ENCODE measurements at regions not wholly inside any gene's neighbourhood (a gene's known extent, or its start where the extent isn't known, plus 50 kb on each side); places are given as distances from the start of the nearest gene placed in this dataset.
A peak's percentile ranks its signal among the peaks of the same experiment; 100 is the strongest.

GRCh38 chr1:221309723-221310122 is 430.5 kb downstream of the HLX start:
- DNase-seq, result peak in 1 of 2 experiments; percentile 42

- DNase-seq, result peak; percentile 89 to 95
These were observed 430.9 kb downstream of the HLX start for GRCh38 chr1:221310180-221310579.

- peak in 1 of 2 experiments; percentile 41 for DNase-seq
These were observed 426.6 kb downstream of the DUSP10 start for GRCh38 chr1:221315330-221315729.

- no peak for DNase-seq
These were observed 425.3 kb downstream of the DUSP10 start for GRCh38 chr1:221316491-221317056.

- DNase-seq, result no peak
These were observed 424.4 kb downstream of the DUSP10 start for GRCh38 chr1:221317537-221317936.

GRCh38 chr1:221327954-221328353 is 413.9 kb downstream of the DUSP10 start:
- peak; percentile 44 to 91 for DNase-seq

GRCh38 chr1:221328371-221328770 is 413.5 kb downstream of the DUSP10 start:
- DNase-seq, result no peak

- no peak for DNase-seq
These were observed 410.4 kb downstream of the DUSP10 start for GRCh38 chr1:221331273-221332183.

GRCh38 chr1:221334062-221334461 is 407.8 kb downstream of the DUSP10 start:
- no peak for DNase-seq

- DNase-seq, result no peak
These were observed 406.5 kb downstream of the DUSP10 start for GRCh38 chr1:221335161-221336101.

- DNase-seq, result no peak
These were observed 405.8 kb downstream of the DUSP10 start for GRCh38 chr1:221336126-221336525.

- DNase-seq, result no peak
These were observed 404.8 kb downstream of the DUSP10 start for GRCh38 chr1:221337106-221337505.

GRCh38 chr1:221343136-221343535 is 398.8 kb downstream of the DUSP10 start:
- peak in 1 of 2 experiments; percentile 39 for DNase-seq

- no peak for DNase-seq
These were observed 398.3 kb downstream of the DUSP10 start for GRCh38 chr1:221343607-221344006.

- DNase-seq, result no peak
These were observed 397.2 kb downstream of the DUSP10 start for GRCh38 chr1:221344693-221345092.

GRCh38 chr1:221347706-221348105 is 394.2 kb downstream of the DUSP10 start:
- no peak for DNase-seq

GRCh38 chr1:221350091-221350490 is 391.8 kb downstream of the DUSP10 start:
- no peak for DNase-seq

- DNase-seq, result no peak
These were observed 385.2 kb downstream of the DUSP10 start for GRCh38 chr1:221356693-221357092.

GRCh38 chr1:221363039-221363438 is 378.9 kb downstream of the DUSP10 start:
- no peak for DNase-seq

- no peak for DNase-seq
These were observed 375.3 kb downstream of the DUSP10 start for GRCh38 chr1:221366495-221367110.

- DNase-seq, result no peak
These were observed 370.2 kb downstream of the DUSP10 start for GRCh38 chr1:221371705-221372104.

- no peak for DNase-seq
These were observed 368.1 kb downstream of the DUSP10 start for GRCh38 chr1:221373795-221374194.

- no peak for DNase-seq
These were observed 365.6 kb downstream of the DUSP10 start for GRCh38 chr1:221376286-221376685.
